HG02885 (cell line): ENCODE measurements at regions not wholly inside any gene's neighbourhood (a gene's known extent, or its start where the extent isn't known, plus 50 kb on each side); places are given as distances from the start of the nearest gene placed in this dataset.
"Not testable (repeated sequence)": the region's sequence is repeated elsewhere in the genome, so short reads cannot be mapped to it uniquely, and the experiment has no call there.

Experiments used
- ATAC-seq: cut with Tn5 transposase; IDR thresholded peaks from one replicate; pipeline ENCODE4 v1.9.1; 2021; ENCODE audit warnings: mild to moderate bottlenecking; ENCODE audit not compliant: unreplicated experiment, poor library complexity

DNA sequence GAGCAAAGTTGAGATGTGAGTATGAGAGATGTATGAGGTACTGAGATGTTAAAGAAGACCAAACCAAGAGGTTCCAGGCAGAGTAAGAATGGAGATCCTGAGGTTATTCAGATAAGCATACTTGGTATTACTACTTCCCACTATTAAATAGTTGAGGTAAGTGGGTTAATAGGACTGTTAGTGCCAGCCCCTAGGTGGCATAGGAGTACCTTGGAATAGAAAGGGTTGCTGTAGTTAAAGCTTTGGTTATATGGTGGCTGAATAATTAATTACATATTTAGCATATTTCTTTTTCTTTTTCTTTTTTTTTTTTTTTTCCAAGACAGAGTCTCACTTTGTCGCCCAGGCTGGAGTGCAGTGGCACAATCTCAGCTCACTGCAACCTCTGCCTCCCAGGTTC, 397.9 kb upstream of the TMPRSS15 start:
- no peak for ATAC-seq

- no peak for ATAC-seq
Observed at GRCh38 chr21:18803624-18804023, 400.0 kb upstream of the TMPRSS15 start.

DNA sequence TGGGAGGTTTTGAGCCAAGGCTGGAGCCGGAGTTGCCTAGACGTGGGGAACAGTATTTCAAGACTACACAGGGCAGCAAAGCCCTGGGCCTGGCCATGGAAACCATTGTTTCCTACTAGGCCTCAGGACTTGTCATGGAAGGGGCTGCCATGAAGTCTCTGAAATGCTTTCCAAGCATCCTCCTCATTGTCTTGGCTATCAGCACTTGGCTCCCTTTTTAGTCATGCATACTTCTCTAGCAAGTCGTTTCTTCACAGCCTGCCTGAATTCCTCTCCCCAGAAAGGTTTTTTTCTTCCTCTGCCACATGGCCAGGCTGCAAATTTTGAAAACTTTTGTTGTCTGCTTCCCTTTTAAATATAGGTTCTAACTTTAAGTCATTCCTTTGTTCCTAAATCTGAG, 406.6 kb upstream of the TMPRSS15 start:
- ATAC-seq, result no peak

- ATAC-seq, result no peak
Observed at GRCh38 chr21:18812308-18812707, 408.7 kb upstream of the TMPRSS15 start.

DNA sequence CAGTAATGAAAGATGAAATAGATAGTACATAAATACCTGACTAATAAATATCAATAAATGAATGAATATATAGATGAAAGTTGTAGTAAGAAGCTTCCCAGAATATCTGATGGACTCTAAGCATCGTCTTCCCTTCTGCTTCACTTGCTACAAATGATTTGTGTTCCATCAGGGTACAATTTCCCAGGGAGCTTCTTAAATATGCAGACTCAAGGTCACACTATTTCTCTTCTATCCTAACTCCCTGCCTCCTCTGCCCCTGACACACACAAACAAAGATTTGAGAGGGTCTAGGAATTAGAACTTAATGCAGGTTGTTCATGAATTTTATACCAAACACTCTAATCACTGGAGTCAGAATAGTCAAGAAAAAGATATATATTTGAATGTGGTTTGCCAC, 415.9 kb upstream of the TMPRSS15 start:
- no peak for ATAC-seq

GRCh38 chr21:18826562-18826961, 423.0 kb upstream of the TMPRSS15 start:
- ATAC-seq, result no peak

- no peak for ATAC-seq
Observed at GRCh38 chr21:18831942-18832676, 428.5 kb upstream of the TMPRSS15 start.

DNA sequence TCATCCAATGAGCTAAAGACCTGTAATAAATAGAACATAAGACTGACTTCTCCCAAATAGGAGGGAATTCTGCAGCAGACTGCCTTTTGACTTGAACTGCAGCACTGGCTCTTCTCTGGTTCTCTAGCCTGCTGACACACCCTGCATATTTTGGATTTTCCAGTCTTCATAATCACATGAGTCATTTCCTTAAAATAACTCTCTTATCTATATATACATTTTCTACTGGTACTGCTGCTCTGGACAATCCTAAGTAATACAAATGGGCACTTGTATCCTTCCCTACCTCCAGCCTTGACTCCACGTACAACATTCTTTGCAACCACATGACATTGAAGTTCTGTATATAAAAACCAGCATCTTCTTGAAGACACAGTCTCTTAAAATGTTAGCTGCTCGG, 429.4 kb upstream of the TMPRSS15 start:
- no peak for ATAC-seq

GRCh38 chr21:18834121-18834520, 430.5 kb upstream of the TMPRSS15 start:
- ATAC-seq, result not testable (repeated sequence)

- ATAC-seq, result peak; percentile 76
Observed at GRCh38 chr21:18840239-18840638, 436.7 kb upstream of the TMPRSS15 start.

DNA sequence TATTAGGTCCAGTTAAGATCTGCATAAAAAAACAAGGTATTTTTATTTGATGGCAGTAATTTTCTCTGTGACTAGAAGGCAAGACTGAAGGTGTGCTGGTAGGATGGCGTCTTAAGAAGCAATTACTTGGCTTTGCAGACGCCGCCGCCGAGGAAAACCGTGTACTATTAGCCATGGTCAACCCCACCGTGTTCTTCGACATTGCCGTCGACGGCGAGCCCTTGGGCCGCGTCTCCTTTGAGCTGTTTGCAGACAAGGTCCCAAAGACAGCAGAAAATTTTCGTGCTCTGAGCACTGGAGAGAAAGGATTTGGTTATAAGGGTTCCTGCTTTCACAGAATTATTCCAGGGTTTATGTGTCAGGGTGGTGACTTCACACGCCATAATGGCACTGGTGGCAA, 454.0 kb upstream of the TMPRSS15 start:
- ATAC-seq, result not testable (repeated sequence)

GRCh38 chr21:18869104-18869503, 465.5 kb upstream of the TMPRSS15 start:
- no peak for ATAC-seq

GRCh38 chr21:18877917-18878316, 474.3 kb upstream of the TMPRSS15 start:
- no peak for ATAC-seq

DNA sequence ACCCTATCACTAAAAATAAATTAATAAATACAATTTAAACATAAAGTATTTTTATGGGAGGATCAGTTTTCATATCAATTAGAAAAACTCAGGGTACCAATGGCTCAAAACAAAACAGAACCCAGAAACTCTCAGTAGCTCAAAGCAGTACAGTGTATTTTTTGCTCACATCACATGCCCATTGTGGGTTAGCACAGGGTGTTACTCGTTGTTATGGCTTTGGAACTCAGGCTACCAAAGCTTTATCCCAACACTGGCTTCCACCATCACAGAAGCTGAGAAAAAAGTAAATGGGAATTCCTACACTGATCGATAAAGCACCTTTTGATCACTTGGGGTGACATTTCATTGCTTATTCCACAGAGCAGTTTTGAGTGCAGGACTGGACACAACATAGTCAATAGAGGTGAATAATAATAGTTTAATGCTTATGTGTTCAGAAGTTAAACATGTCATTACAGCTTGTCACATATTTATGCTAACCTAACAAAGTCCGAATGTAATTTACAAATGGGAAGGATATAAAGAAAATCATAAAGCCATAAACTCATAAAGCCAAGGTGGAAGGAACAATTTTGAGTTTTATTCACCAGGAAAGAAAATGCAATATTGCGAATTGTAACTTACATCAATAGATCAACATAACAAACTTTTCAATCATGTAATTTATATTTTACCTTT, 484.5 kb upstream of the TMPRSS15 start:
- no peak for ATAC-seq

- ATAC-seq, result no peak
Observed at GRCh38 chr21:18893406-18893805, 489.8 kb upstream of the TMPRSS15 start.

DNA sequence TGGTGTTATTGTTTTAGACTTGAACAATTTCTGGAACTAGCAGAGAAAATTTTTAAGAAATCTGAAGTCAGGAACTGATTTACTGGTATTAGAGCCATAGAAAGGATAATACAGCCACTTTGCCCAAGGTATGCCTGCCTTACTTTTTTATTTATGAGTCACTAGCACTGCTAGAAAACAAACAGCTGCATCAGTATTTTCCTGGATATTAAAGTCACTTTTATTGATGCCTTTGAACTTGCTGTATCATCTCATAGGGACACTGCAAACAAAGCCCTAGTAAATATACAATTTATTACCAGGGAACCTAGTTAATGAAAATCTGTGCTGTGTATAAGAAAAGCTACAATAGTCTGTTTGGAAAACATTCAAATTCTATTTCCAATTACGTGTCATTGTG, 490.8 kb upstream of the TMPRSS15 start:
- no peak for ATAC-seq

- no peak for ATAC-seq
Observed at GRCh38 chr21:18899261-18899660, 495.7 kb upstream of the TMPRSS15 start.

DNA sequence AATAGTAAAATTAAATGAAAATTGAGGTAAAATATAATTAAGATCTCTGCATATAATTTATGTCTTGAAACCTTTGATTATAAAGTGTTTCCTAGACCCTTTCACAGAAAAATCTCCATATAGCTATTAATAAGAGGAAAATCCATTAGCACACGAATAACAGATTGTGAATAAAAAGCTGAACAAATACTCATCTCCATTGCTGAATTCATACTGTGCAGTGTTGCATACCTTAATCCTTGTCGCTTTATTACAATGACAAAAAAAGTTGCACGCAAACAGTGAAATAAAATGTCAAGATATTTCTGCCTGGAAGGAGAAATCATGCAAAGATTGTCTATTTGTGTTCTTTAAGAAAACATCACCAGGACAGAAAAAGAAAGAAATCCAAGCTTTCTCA, 499.1 kb upstream of the TMPRSS15 start:
- ATAC-seq, result no peak

GRCh38 chr21:18907076-18907475, 503.5 kb upstream of the TMPRSS15 start:
- no peak for ATAC-seq

DNA sequence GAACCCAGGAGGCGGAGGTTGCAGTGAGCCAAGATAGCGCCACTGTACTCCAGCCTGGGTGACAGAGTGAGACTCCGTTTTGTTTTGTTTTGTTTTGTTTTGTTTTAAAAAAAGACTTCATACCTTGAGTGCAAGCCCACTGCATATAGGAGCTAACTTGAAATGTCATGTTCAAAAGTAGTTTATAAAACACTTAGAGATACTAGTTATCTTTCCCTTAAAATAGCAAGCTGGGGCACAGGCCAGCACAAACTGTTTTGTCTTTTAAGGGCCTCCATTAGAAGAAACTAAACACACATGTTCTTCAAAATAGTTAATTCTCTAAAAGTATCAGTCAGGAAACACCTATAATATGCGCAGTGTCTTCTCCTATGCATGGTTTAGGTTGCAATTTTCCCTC, 505.1 kb upstream of the TMPRSS15 start:
- no peak for ATAC-seq

DNA sequence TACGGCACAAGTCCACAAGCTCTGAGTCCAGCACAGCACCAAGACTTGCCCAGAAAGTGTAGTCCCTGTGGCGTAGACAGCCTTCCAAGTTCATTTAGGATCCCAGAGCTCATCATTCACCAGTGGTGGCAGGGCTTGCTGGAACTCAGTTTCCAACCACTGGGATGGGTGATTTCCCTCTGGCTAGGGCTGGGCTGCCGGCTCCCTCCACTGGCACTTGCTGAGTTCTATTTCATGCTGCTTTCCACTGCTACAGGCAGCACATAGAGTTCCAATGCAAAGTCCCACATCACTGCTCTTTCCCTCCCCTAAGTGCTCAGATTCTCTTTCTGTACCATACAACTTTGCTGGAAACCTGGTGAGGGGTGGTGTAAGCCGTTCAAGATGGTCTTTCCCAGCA, 510.3 kb upstream of the TMPRSS15 start:
- ATAC-seq, result no peak

DNA sequence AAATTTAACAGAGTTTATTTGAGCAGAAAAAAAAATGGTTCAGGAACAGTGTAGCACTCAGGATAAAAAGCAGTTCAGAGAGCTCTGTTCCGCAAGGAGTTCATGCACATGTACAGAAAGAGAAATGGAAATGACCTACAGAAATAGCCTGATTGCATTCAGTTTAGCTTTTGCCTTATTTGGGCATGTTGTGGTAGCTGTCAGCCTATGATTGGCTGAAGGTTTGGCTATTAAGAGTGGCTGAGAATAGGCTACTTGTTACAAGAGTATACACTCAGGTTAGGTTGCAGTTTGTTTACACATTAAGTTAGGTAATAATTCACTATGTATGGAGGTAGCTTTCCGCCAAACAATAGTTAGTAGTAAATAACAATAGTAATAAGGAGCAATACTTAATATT, 511.0 kb upstream of the TMPRSS15 start:
- ATAC-seq, result no peak
